K562 (cell line): ENCODE measurements at regions not wholly inside any gene's neighbourhood (a gene's known extent, or its start where the extent isn't known, plus 50 kb on each side); places are given as distances from the start of the nearest gene placed in this dataset.

Experiments
- ATAC-seq: fragments of 200-7000 bp; cut with Tn5 transposase; 3 replicates; pipeline ENCODE4 v1.9.1; 2020; ENCODE audit warnings: moderate library complexity
- BruUV-seq: library from RNA; stranded (reverse); fragments of 400-500 nt; replicated peaks from 2 replicates; lab custom pipeline; 2021; lab: Mats Ljungman, UMichigan
- CTCF ChIA-PET: fragments of 300-600 bp; formaldehyde crosslinking; extraction: SDS; loops from one replicate; lab custom pipeline; 2021; ENCODE audit warnings: low intra/inter-chr PET ratio; lab: Yijun Ruan, JAX
- POLR2A ChIA-PET: fragments of 300-600, 350-650 bp; sonication (Branson Sonifier 250); formaldehyde crosslinking; extraction: SDS; loops from one replicate; lab custom pipeline; 2021; ENCODE audit warnings: antibody characterized with exemption, inconsistent platforms; lab: Yijun Ruan, JAX
- DNase-seq, 4 experiments: peaks; one replicate each; pipeline versions ENCODE4 v3.0.0 to v3.0.0-alpha.2; 2011 to 2018; ENCODE audit warnings: low spot score in 3 of 4, mixed read lengths in 3 of 4; ENCODE audit errors: extremely low read depth in 1 of 4
- FAIRE-seq: peaks from 2 replicates; lab custom pipeline; 2011; peaks lifted over from hg19 to GRCh38; lab: Jason Lieb, UNC
- H2AFZ ChIP-seq: 2 replicates; pipeline ENCODE4 v1.6.0; 2011; ENCODE audit warnings: low read depth, low read length, control low read depth, inconsistent platforms
- H3K27ac ChIP-seq: fragments of 200-600 bp; 3 replicates; pipeline ENCODE4 v1.8.0; 2011; ENCODE audit warnings: low read depth, mild to moderate bottlenecking, control low read depth, inconsistent platforms, low read length, moderate library complexity, mixed read lengths; ENCODE audit errors: extremely low read depth
- H3K27me3 ChIP-seq, 2 experiments: fragments of 300-600 bp in 1 of 2; 2 replicates in 1 of 2; 3 replicates in 1 of 2; pipeline versions ENCODE4 v1.6.0 to v1.8.0; 2011; ENCODE audit warnings: inconsistent platforms in 2 of 2, low read length in 2 of 2, mild to moderate bottlenecking in 1 of 2, mixed read lengths in 1 of 2, moderate library complexity in 1 of 2; ENCODE audit not compliant: control insufficient read depth in 2 of 2, insufficient read depth in 2 of 2
- H3K36me3 ChIP-seq: fragments of 300-600 bp; 3 replicates; pipeline ENCODE4 v1.8.0; 2011; ENCODE audit warnings: mild to moderate bottlenecking, low read length, inconsistent platforms; ENCODE audit not compliant: control insufficient read depth, insufficient read depth
- H3K4me1 ChIP-seq, 2 experiments: fragments of 200-600 bp in 1 of 2; replicated peaks in 1 of 2; 2 replicates in 1 of 2; 3 replicates in 1 of 2; pipeline versions ENCODE4 v1.5.1 to v1.8.0; 2011; ENCODE audit warnings: inconsistent platforms in 2 of 2, low read length in 2 of 2, mild to moderate bottlenecking in 1 of 2, mixed read lengths in 1 of 2, moderate library complexity in 1 of 2; ENCODE audit not compliant: control insufficient read depth in 2 of 2, insufficient read depth in 2 of 2
- H3K4me2 ChIP-seq: 2 replicates; pipeline ENCODE4 v1.6.1; 2011; ENCODE audit warnings: low read length, control low read depth, inconsistent platforms, mixed read lengths; ENCODE audit not compliant: insufficient read depth
- H3K4me3 ChIP-seq: fragments of 200-600 bp; sonication (generic), shearing (Covaris generic); 2 replicates; pipeline ENCODE4 v1.5.1; 2016; ENCODE audit warnings: control low read depth, inconsistent platforms
- H3K79me2 ChIP-seq: fragments of 200-600 bp; 3 replicates; pipeline ENCODE4 v1.8.0; 2011; ENCODE audit warnings: low read length, inconsistent platforms; ENCODE audit not compliant: control insufficient read depth, insufficient read depth
- H3K9ac ChIP-seq, 2 experiments: 2 replicates each; pipeline versions ENCODE4 v1.6.0 to v1.6.1; 2011; ENCODE audit warnings: low read depth in 2 of 2, low read length in 2 of 2, control low read depth in 1 of 2, inconsistent platforms in 1 of 2, mild to moderate bottlenecking in 1 of 2, mixed read lengths in 1 of 2; ENCODE audit not compliant: insufficient read depth in 1 of 2
- H3K9me1 ChIP-seq: one replicate; pipeline ENCODE4 v1.6.0; 2011; ENCODE audit warnings: inconsistent platforms, mild to moderate bottlenecking, low read length, moderate library complexity; ENCODE audit not compliant: control insufficient read depth, insufficient read depth
- H3K9me3 ChIP-seq: replicated peaks from 2 replicates; pipeline ENCODE4 v1.5.1; 2011; ENCODE audit warnings: low read depth, low read length, inconsistent platforms; ENCODE audit not compliant: control insufficient read depth, insufficient read depth
- H4K20me1 ChIP-seq: replicated peaks from 2 replicates; pipeline ENCODE4 v1.6.1; 2011; ENCODE audit warnings: low read length, inconsistent platforms, mixed read lengths; ENCODE audit not compliant: control insufficient read depth, insufficient read depth
- ARID3B ChIP-seq: fragments of 250-450 bp; sonication (Bioruptor Pico); IDR thresholded peaks from 2 replicates; pipeline ENCODE4 v1.4.0; 2020; ENCODE audit warnings: borderline replicate concordance
- CCAR2 ChIP-seq: fragments of 200-400 bp; formaldehyde crosslinking; IDR thresholded peaks from 2 replicates; pipeline ENCODE4 v1.6.1; 2017; ENCODE audit warnings: mild to moderate bottlenecking, low read depth, low read length
- ELF1 ChIP-seq: fragments of 200-800 bp; sonication (Bioruptor generic); IDR thresholded peaks from 2 replicates; pipeline ENCODE4 v1.6.1; 2016; ENCODE audit warnings: missing genetic modification characterization, missing compliant biosample characterization
- FOS ChIP-seq: IDR thresholded peaks from 3 replicates; pipeline ENCODE4 v1.6.1; 2011; ENCODE audit not compliant: insufficient read length; ENCODE audit errors: extremely low read depth
- GABPB2 ChIP-seq: fragments of 250-450 bp; sonication (Bioruptor Pico); conservative IDR thresholded peaks from 2 replicates; pipeline ENCODE4 v1.5.1; 2021; ENCODE audit warnings: mild to moderate bottlenecking
- GTF2B ChIP-seq: IDR thresholded peaks from 2 replicates; pipeline ENCODE4 v1.6.1; 2011; ENCODE audit not compliant: insufficient read length; ENCODE audit errors: extremely low read depth
- HOXB6 ChIP-seq: fragments of 250-450 bp; sonication (Bioruptor Pico); IDR thresholded peaks from 2 replicates; pipeline ENCODE4 v1.5.1; 2022; ENCODE audit warnings: mild to moderate bottlenecking, borderline replicate concordance
- SIRT6 ChIP-seq: IDR thresholded peaks from one replicate; pipeline ENCODE4 v1.6.1; 2012; ENCODE audit warnings: low read depth, mild to moderate bottlenecking, control low read depth, inconsistent platforms, low read length, moderate library complexity
- SMARCB1 ChIP-seq: IDR thresholded peaks from 2 replicates; pipeline ENCODE4 v1.6.1; 2011; ENCODE audit warnings: improper control_type of control experiment, low read depth; ENCODE audit not compliant: insufficient read length
- ZBTB2 ChIP-seq: fragments of 450-650 bp; IDR thresholded peaks from 2 replicates; pipeline ENCODE4 v1.6.1; 2016; ENCODE audit warnings: antibody characterized with exemption
- ZHX1 ChIP-seq: fragments of 150-350 bp; conservative IDR thresholded peaks from 2 replicates; pipeline ENCODE4 v1.6.1; 2014; ENCODE audit warnings: low read length
- ZNF121 ChIP-seq: sonication (generic); formaldehyde crosslinking; conservative IDR thresholded peaks from 2 replicates; pipeline ENCODE4 v1.8.0; 2022; ENCODE audit warnings: missing genetic modification reagents
- ZNF184 ChIP-seq: sonication (generic); formaldehyde crosslinking; IDR thresholded peaks from 2 replicates; pipeline ENCODE4 v1.5.0; 2020; ENCODE audit warnings: missing genetic modification reagents
- ZNF354B ChIP-seq: fragments of 250-450 bp; sonication (Bioruptor Pico); IDR thresholded peaks from 2 replicates; pipeline ENCODE4 v1.4.0; 2020
- ZNF436 ChIP-seq: fragments of 250-450, 450-650 bp; sonication (Bioruptor Pico); formaldehyde crosslinking; IDR thresholded peaks from 2 replicates; pipeline ENCODE4 v1.7.0; 2020; ENCODE audit warnings: mild to moderate bottlenecking
- WGBS: fragments of 100-300 bp; shearing (Covaris generic); methylation state at CpG from one replicate; pipeline ENCODE4 v1.1.6; 2016; ENCODE audit warnings: low coverage, mixed read lengths; ENCODE audit not compliant: insufficient coverage; ENCODE audit errors: missing lambda C conversion rate; 5-methylcytosine and 5-hydroxymethylcytosine counted together
- in situ Hi-C: fragments of 300-500 bp; cut with MboI; formaldehyde crosslinking; loops from 4 replicates; pipeline ENCODE4 v1.15.0; 2018; ENCODE audit warnings: inconsistent platforms, mixed read lengths
- intact Hi-C: fragments of 100-400 bp; cut with micrococcal nuclease; formaldehyde crosslinking; loops from 2 replicates; pipeline ENCODE4 v1.14.2; 2022

- intact Hi-C loops (no loop called here), in situ Hi-C loops (no loop called here)
- no peak for TF ChIP-seq ZNF354B (CRISPR knock-in tag)
- no peak for TF ChIP-seq SIRT6
- no peak for TF ChIP-seq ZNF121
- TF ChIP-seq SMARCB1, result no peak
- TF ChIP-seq GABPB2 (CRISPR knock-in tag), result no peak
- no peak for TF ChIP-seq GTF2B
- no peak for TF ChIP-seq ELF1 (tag)
- no peak for TF ChIP-seq FOS
- no peak for TF ChIP-seq ARID3B (CRISPR knock-in tag)
- TF ChIP-seq ZNF436 (CRISPR knock-in tag), result no peak
- no peak for TF ChIP-seq ZHX1
- no peak for TF ChIP-seq HOXB6
- TF ChIP-seq ZNF184 (CRISPR knock-in tag), result no peak
- no peak for TF ChIP-seq ZBTB2
- no peak for TF ChIP-seq CCAR2
- Histone ChIP-seq H3K4me2 (no peak overlapping the region), H3K9ac (no peak overlapping the region), H4K20me1 (no peaks in the 10 kb centered on the region), H3K4me3 (no peak overlapping the region), H3K4me1 (no peaks in the 10 kb centered on the region), H3K79me2 (no peaks in the 10 kb centered on the region), H3K27ac (no peak overlapping the region), H3K36me3 (no peaks in the 10 kb centered on the region), H3K9me1 (no peaks in the 10 kb centered on the region), H2AFZ (no peak overlapping the region), H3K27me3 (no peaks in the 10 kb centered on the region), H3K9me3 (no peaks in the 10 kb centered on the region)
- FAIRE-seq (no peak), DNase-seq (no peak), ATAC-seq (no peak)
- 0% methylated on average over 4 of the region's 4 CpGs for WGBS
- CTCF ChIA-PET, result no interaction called here
- BruUV-seq, result no TSS peak
- POLR2A ChIA-PET, result no interaction called here
Observed at GRCh38 chr2:146944601-146945000, 900.2 kb upstream of the ACVR2A start.
